ENCODE measurements at regions not wholly inside any gene's neighbourhood (a gene's known extent, or its start where the extent isn't known, plus 50 kb on each side); places are given as distances from the start of the nearest gene placed in this dataset.

GRCh38 chr16:86363836-86364618 is 146.3 kb upstream of the FOXF1 start:
- WGBS, result 18% methylated on average over 13 of the region's 13 CpGs
- TF ChIP-seq POLR2AphosphoS5 (IDR thresholded peaks at IDR 0.05) (peak; percentile 53), CTCF (IDR thresholded peaks at IDR 0.05) (no peak)
- peak; percentile 27 for DNase-seq (ENCODE audit: low spot score)
- intact Hi-C loops (cut with DNase I), result loop anchor here (5.0 kb wide), 3 partner anchors 33 to 162 kb away; no protein-coding TSS in a partner anchor
- no peaks in the 10 kb centered on the region for H3K4me1 ChIP-seq (replicated peaks)
- no peaks in the 10 kb centered on the region for H3K36me3 ChIP-seq
- no peaks in the 10 kb centered on the region for H3K9me3 ChIP-seq
- no peak overlapping the region for H3K4me3 ChIP-seq
- H3K27me3 ChIP-seq (replicated peaks; ENCODE audit: insufficient read depth), result no peaks in the 10 kb centered on the region
- H3K27ac ChIP-seq, result peak overlapping the region; percentile 16 to 60

GRCh38 chr16:86364653-86365380 is 145.5 kb upstream of the FOXF1 start:
- TF ChIP-seq CTCF (IDR thresholded peaks at IDR 0.05) (no peak), POLR2AphosphoS5 (IDR thresholded peaks at IDR 0.05) (no peak), POLR2A (IDR thresholded peaks at IDR 0.05) (no peak)
- Histone ChIP-seq H3K4me3 (no peak overlapping the region), H3K27me3 (replicated peaks; ENCODE audit: insufficient read depth) (no peaks in the 10 kb centered on the region), H3K9me3 (no peaks in the 10 kb centered on the region), H3K36me3 (no peaks in the 10 kb centered on the region), H3K27ac (peak overlapping the region in 1 of 2 donors; percentile 60), H3K4me1 (replicated peaks) (no peaks in the 10 kb centered on the region)
- intact Hi-C loops (cut with DNase I), result loop anchor here (5.0 kb wide), 3 partner anchors 32 to 163 kb away; no protein-coding TSS in a partner anchor
- 67% methylated on average over 13 of the region's 13 CpGs for WGBS
- no peak for DNase-seq (ENCODE audit: low spot score)

- no peaks in the 10 kb centered on the region for H3K4me1 ChIP-seq (replicated peaks)
- 64% methylated on average over 19 of the region's 19 CpGs for WGBS
- intact Hi-C loops (cut with DNase I), result no loop called here
- no peak overlapping the region for H3K27ac ChIP-seq
- no peaks in the 10 kb centered on the region for H3K9me3 ChIP-seq
- DNase-seq (ENCODE audit: low spot score), result no peak
- no peak overlapping the region for H3K4me3 ChIP-seq
- no peak for TF ChIP-seq CTCF (IDR thresholded peaks at IDR 0.05)
- no peak for TF ChIP-seq POLR2A (IDR thresholded peaks at IDR 0.05)
- no peak for TF ChIP-seq POLR2AphosphoS5 (IDR thresholded peaks at IDR 0.05)
- no peaks in the 10 kb centered on the region for H3K36me3 ChIP-seq
- no peaks in the 10 kb centered on the region for H3K27me3 ChIP-seq (replicated peaks; ENCODE audit: insufficient read depth)
Observed at GRCh38 chr16:86365513-86366273, 144.6 kb upstream of the FOXF1 start.

GRCh38 chr16:86366481-86366880 is 143.8 kb upstream of the FOXF1 start:
- intact Hi-C loops (cut with DNase I), result no loop called here
- Histone ChIP-seq H3K4me1 (replicated peaks) (no peaks in the 10 kb centered on the region), H3K36me3 (no peaks in the 10 kb centered on the region), H3K9me3 (no peaks in the 10 kb centered on the region), H3K27ac (no peak overlapping the region), H3K4me3 (no peak overlapping the region), H3K27me3 (replicated peaks; ENCODE audit: insufficient read depth) (no peaks in the 10 kb centered on the region)
- no peak for DNase-seq (ENCODE audit: low spot score)
- TF ChIP-seq POLR2AphosphoS5 (IDR thresholded peaks at IDR 0.05), result no peak
- TF ChIP-seq CTCF (IDR thresholded peaks at IDR 0.05), result no peak
- TF ChIP-seq POLR2A (IDR thresholded peaks at IDR 0.05), result no peak
- 2% methylated on average over 1 of the region's 1 CpG for WGBS
